ENCODE measurements at regions not wholly inside any gene's neighbourhood (a gene's known extent, or its start where the extent isn't known, plus 50 kb on each side); places are given as distances from the start of the nearest gene placed in this dataset.

DNA sequence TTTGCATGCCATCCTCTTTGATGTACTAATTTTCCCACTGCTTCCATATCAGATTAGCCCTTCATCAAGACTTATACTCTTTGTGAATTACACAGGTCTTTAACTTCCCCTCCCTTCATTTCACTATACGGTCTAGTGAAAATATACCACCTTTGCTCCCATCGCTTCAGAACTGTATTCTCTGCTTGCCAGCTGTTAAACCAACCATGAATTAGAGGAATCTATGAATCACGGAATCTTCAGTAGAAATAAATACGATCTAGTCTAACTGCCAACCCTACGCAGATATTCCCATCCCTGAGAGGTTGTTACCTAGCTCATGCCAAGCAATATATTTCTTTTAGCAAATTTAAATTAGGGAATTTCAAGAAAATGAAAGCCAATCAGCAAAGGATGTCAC lies 177.8 kb upstream of the MPPED2 start:
- no peaks in the 10 kb centered on the region for H3K36me3 ChIP-seq (ENCODE audit: low read depth, low read length)
- TF ChIP-seq EZH2 (IDR thresholded peaks at IDR 0.05; ENCODE audit: low read length, unreplicated experiment) (no peak), EZH2phosphoT487 (IDR thresholded peaks at IDR 0.05; ENCODE audit: borderline replicate concordance, low read length) (no peak)
- TF ChIP-seq, protein P1, sequence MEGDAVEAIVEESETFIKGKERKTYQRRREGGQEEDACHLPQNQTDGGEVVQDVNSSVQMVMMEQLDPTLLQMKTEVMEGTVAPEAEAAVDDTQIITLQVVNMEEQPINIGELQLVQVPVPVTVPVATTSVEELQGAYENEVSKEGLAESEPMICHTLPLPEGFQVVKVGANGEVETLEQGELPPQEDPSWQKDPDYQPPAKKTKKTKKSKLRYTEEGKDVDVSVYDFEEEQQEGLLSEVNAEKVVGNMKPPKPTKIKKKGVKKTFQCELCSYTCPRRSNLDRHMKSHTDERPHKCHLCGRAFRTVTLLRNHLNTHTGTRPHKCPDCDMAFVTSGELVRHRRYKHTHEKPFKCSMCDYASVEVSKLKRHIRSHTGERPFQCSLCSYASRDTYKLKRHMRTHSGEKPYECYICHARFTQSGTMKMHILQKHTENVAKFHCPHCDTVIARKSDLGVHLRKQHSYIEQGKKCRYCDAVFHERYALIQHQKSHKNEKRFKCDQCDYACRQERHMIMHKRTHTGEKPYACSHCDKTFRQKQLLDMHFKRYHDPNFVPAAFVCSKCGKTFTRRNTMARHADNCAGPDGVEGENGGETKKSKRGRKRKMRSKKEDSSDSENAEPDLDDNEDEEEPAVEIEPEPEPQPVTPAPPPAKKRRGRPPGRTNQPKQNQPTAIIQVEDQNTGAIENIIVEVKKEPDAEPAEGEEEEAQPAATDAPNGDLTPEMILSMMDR (conservative IDR thresholded peaks at IDR 0.05; ENCODE audit: low read depth, low read length), result no peak
- no peaks in the 10 kb centered on the region for H3K4me1 ChIP-seq (ENCODE audit: insufficient read depth, low read length)
- H3K9ac ChIP-seq (ENCODE audit: low read length), result no peak overlapping the region
- no peaks in the 10 kb centered on the region for H3F3A ChIP-seq (ENCODE audit: low read length, unreplicated experiment)
- H3K27me3 ChIP-seq (ENCODE audit: low read length), result no peaks in the 10 kb centered on the region
- no peak overlapping the region for H3K4me3 ChIP-seq (ENCODE audit: low read length)
- DNase-seq (no peak), ATAC-seq (no peak)
- H2AFZ ChIP-seq (ENCODE audit: low read length), result no peak overlapping the region
- H3K27ac ChIP-seq (ENCODE audit: low read length), result no peak overlapping the region
- H3K4me2 ChIP-seq (ENCODE audit: low read length), result no peak overlapping the region
- H3K79me2 ChIP-seq (ENCODE audit: low read length), result no peaks in the 10 kb centered on the region
- BruUV-seq (replicated peaks), result no TSS peak
- POLR2A ChIA-PET (ENCODE audit: unreplicated experiment), result no interaction called here
- CTCF ChIA-PET, result no interaction called here
- no peaks in the 10 kb centered on the region for H3K9me2 ChIP-seq (replicated peaks; ENCODE audit: low read length)
- H3K9me3 ChIP-seq (ENCODE audit: low read length), result no peaks in the 10 kb centered on the region
- no peaks in the 10 kb centered on the region for H4K20me1 ChIP-seq (ENCODE audit: low read length)
- intact Hi-C loops (cut with micrococcal nuclease), result no loop called here

DNA sequence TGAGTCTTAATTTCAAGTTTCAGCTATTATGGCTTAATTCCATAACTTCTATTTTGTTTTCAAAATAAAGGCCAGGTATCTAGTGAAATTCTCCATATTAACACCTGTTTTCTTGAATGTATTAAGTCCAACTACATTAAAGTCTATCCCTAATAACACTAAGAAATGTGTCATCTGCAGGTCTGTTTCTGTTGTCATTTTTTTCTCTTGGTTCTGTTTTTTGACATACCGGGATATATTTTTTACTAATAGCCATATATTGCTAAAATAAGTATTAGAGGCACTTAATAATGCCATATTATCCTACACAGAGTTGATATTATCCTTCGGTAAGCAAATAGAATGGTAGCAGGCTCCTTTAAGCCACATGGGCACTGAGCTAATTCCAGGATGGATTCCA lies 176.0 kb upstream of the MPPED2 start:
- intact Hi-C loops (cut with micrococcal nuclease), result no loop called here
- DNase-seq (no peak), ATAC-seq (no peak)
- TF ChIP-seq, protein P1 (conservative IDR thresholded peaks at IDR 0.05; ENCODE audit: low read depth, low read length), result no peak
- TF ChIP-seq EZH2 (IDR thresholded peaks at IDR 0.05; ENCODE audit: low read length, unreplicated experiment), result no peak
- no peak for TF ChIP-seq EZH2phosphoT487 (IDR thresholded peaks at IDR 0.05; ENCODE audit: borderline replicate concordance, low read length)
- H2AFZ ChIP-seq (ENCODE audit: low read length), result no peak overlapping the region
- no peak overlapping the region for H3K4me2 ChIP-seq (ENCODE audit: low read length)
- H3K27me3 ChIP-seq (ENCODE audit: low read length), result no peaks in the 10 kb centered on the region
- H3K27ac ChIP-seq (ENCODE audit: low read length), result no peak overlapping the region
- H4K20me1 ChIP-seq (ENCODE audit: low read length), result no peaks in the 10 kb centered on the region
- no TSS peak for BruUV-seq (replicated peaks)
- H3K4me1 ChIP-seq (ENCODE audit: insufficient read depth, low read length), result no peaks in the 10 kb centered on the region
- H3K9ac ChIP-seq (ENCODE audit: low read length), result no peak overlapping the region
- no peak overlapping the region for H3K4me3 ChIP-seq (ENCODE audit: low read length)
- H3K9me3 ChIP-seq (ENCODE audit: low read length), result no peaks in the 10 kb centered on the region
- H3K36me3 ChIP-seq (ENCODE audit: low read depth, low read length), result no peaks in the 10 kb centered on the region
- ChIA-PET CTCF (no interaction called here), POLR2A (ENCODE audit: unreplicated experiment) (no interaction called here)
- H3F3A ChIP-seq (ENCODE audit: low read length, unreplicated experiment), result no peaks in the 10 kb centered on the region
- H3K79me2 ChIP-seq (ENCODE audit: low read length), result no peaks in the 10 kb centered on the region
- no peaks in the 10 kb centered on the region for H3K9me2 ChIP-seq (replicated peaks; ENCODE audit: low read length)

DNA sequence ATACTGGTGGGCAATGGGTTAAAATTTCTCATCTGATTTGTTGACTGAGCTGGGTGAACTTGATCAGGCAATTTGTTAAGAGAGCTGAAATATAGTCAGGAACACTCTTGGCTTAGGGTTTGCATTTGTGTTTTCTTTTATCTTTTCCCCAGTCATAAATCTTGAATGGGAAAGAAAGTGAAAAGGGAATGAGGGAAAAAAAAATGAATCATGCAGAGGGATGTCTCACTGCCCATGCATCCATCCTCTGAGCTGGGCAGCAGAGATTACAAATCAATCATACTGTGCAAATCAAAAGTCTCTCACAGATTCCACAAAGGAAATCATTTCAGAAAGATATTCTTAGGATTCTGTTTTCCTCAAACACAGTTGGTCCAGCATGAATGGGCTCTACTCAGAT lies 174.2 kb upstream of the MPPED2 start:
- H3K9ac ChIP-seq (ENCODE audit: low read length), result no peak overlapping the region
- no peaks in the 10 kb centered on the region for H3K9me2 ChIP-seq (replicated peaks; ENCODE audit: low read length)
- no peaks in the 10 kb centered on the region for H3K4me1 ChIP-seq (ENCODE audit: insufficient read depth, low read length)
- no peak overlapping the region for H2AFZ ChIP-seq (ENCODE audit: low read length)
- no peaks in the 10 kb centered on the region for H3K9me3 ChIP-seq (ENCODE audit: low read length)
- no TSS peak for BruUV-seq (replicated peaks)
- no peak overlapping the region for H3K27ac ChIP-seq (ENCODE audit: low read length)
- H4K20me1 ChIP-seq (ENCODE audit: low read length), result no peaks in the 10 kb centered on the region
- no peaks in the 10 kb centered on the region for H3K36me3 ChIP-seq (ENCODE audit: low read depth, low read length)
- ChIA-PET POLR2A (ENCODE audit: unreplicated experiment) (no interaction called here), CTCF (no interaction called here)
- DNase-seq (no peak), ATAC-seq (no peak)
- H3F3A ChIP-seq (ENCODE audit: low read length, unreplicated experiment), result no peaks in the 10 kb centered on the region
- H3K79me2 ChIP-seq (ENCODE audit: low read length), result no peaks in the 10 kb centered on the region
- H3K4me3 ChIP-seq (ENCODE audit: low read length), result no peak overlapping the region
- TF ChIP-seq EZH2phosphoT487 (IDR thresholded peaks at IDR 0.05; ENCODE audit: borderline replicate concordance, low read length) (no peak), EZH2 (IDR thresholded peaks at IDR 0.05; ENCODE audit: low read length, unreplicated experiment) (no peak)
- TF ChIP-seq, protein P1 (conservative IDR thresholded peaks at IDR 0.05; ENCODE audit: low read depth, low read length), result no peak
- intact Hi-C loops (cut with micrococcal nuclease), result no loop called here
- H3K4me2 ChIP-seq (ENCODE audit: low read length), result no peak overlapping the region
- no peaks in the 10 kb centered on the region for H3K27me3 ChIP-seq (ENCODE audit: low read length)

All from PC-3 (cell line).